ENCODE measurements at regions not wholly inside any gene's neighbourhood (a gene's known extent, or its start where the extent isn't known, plus 50 kb on each side); places are given as distances from the start of the nearest gene placed in this dataset.

- H3K36me3 Mint-ChIP-seq (ENCODE audit: unreplicated experiment): no peaks in the 10 kb centered on the region
- no peaks in the 10 kb centered on the region for H3K4me1 Mint-ChIP-seq (ENCODE audit: low read depth, unreplicated experiment)
- no peak overlapping the region for H3K4me3 Mint-ChIP-seq (ENCODE audit: unreplicated experiment)
- TF ChIP-seq CTCF (IDR thresholded peaks at IDR 0.05; ENCODE audit: partially characterized antibody, unreplicated experiment): no peak
- no peak overlapping the region for H3K27ac Mint-ChIP-seq (ENCODE audit: unreplicated experiment)
- no peaks in the 10 kb centered on the region for H3K27me3 Mint-ChIP-seq (ENCODE audit: unreplicated experiment)
- no peak for DNase-seq
- H3K9me3 Mint-ChIP-seq (ENCODE audit: unreplicated experiment): no peaks in the 10 kb centered on the region
Observed at GRCh38 chr10:129293991-129294700, 172.9 kb upstream of the MGMT start.

GRCh38 chr10:129294944-129295343, 172.1 kb upstream of the MGMT start:
- no peak overlapping the region for H3K4me3 Mint-ChIP-seq (ENCODE audit: unreplicated experiment)
- no peak for TF ChIP-seq CTCF (IDR thresholded peaks at IDR 0.05; ENCODE audit: partially characterized antibody, unreplicated experiment)
- DNase-seq: no peak
- H3K27me3 Mint-ChIP-seq (ENCODE audit: unreplicated experiment): no peaks in the 10 kb centered on the region
- H3K9me3 Mint-ChIP-seq (ENCODE audit: unreplicated experiment): no peaks in the 10 kb centered on the region
- H3K4me1 Mint-ChIP-seq (ENCODE audit: low read depth, unreplicated experiment): no peaks in the 10 kb centered on the region
- no peaks in the 10 kb centered on the region for H3K36me3 Mint-ChIP-seq (ENCODE audit: unreplicated experiment)
- H3K27ac Mint-ChIP-seq (ENCODE audit: unreplicated experiment): no peak overlapping the region

- no peak overlapping the region for H3K27ac Mint-ChIP-seq (ENCODE audit: unreplicated experiment)
- TF ChIP-seq CTCF (IDR thresholded peaks at IDR 0.05; ENCODE audit: partially characterized antibody, unreplicated experiment): no peak
- H3K27me3 Mint-ChIP-seq (ENCODE audit: unreplicated experiment): no peaks in the 10 kb centered on the region
- no peaks in the 10 kb centered on the region for H3K9me3 Mint-ChIP-seq (ENCODE audit: unreplicated experiment)
- peaks cover 8% of the 10 kb centered on the region for H3K36me3 Mint-ChIP-seq (ENCODE audit: unreplicated experiment)
- no peaks in the 10 kb centered on the region for H3K4me1 Mint-ChIP-seq (ENCODE audit: low read depth, unreplicated experiment)
- no peak overlapping the region for H3K4me3 Mint-ChIP-seq (ENCODE audit: unreplicated experiment)
- DNase-seq: no peak
Observed at GRCh38 chr10:129305046-129305445, 162.0 kb upstream of the MGMT start.

GRCh38 chr10:129307141-129307540, 159.9 kb upstream of the MGMT start:
- Mint-ChIP-seq H3K4me3 (ENCODE audit: unreplicated experiment) (no peak overlapping the region), H3K27me3 (ENCODE audit: unreplicated experiment) (no peaks in the 10 kb centered on the region), H3K4me1 (ENCODE audit: low read depth, unreplicated experiment) (no peaks in the 10 kb centered on the region), H3K9me3 (ENCODE audit: unreplicated experiment) (no peaks in the 10 kb centered on the region), H3K36me3 (ENCODE audit: unreplicated experiment) (peaks cover 2% of the 10 kb centered on the region), H3K27ac (ENCODE audit: unreplicated experiment) (no peak overlapping the region)
- DNase-seq: no peak
- TF ChIP-seq CTCF (IDR thresholded peaks at IDR 0.05; ENCODE audit: partially characterized antibody, unreplicated experiment): no peak

GRCh38 chr10:129308953-129309564, 158.0 kb upstream of the MGMT start:
- no peak for TF ChIP-seq CTCF (IDR thresholded peaks at IDR 0.05; ENCODE audit: partially characterized antibody, unreplicated experiment)
- DNase-seq: no peak
- Mint-ChIP-seq H3K27ac (ENCODE audit: unreplicated experiment) (no peak overlapping the region), H3K9me3 (ENCODE audit: unreplicated experiment) (no peaks in the 10 kb centered on the region), H3K4me3 (ENCODE audit: unreplicated experiment) (no peak overlapping the region), H3K36me3 (ENCODE audit: unreplicated experiment) (no peaks in the 10 kb centered on the region), H3K4me1 (ENCODE audit: low read depth, unreplicated experiment) (no peaks in the 10 kb centered on the region), H3K27me3 (ENCODE audit: unreplicated experiment) (no peaks in the 10 kb centered on the region)
